CD4-positive, alpha-beta T cell treated with Interleukin-6 for 4 hours (primary cell): ENCODE measurements at regions not wholly inside any gene's neighbourhood (a gene's known extent, or its start where the extent isn't known, plus 50 kb on each side); places are given as distances from the start of the nearest gene placed in this dataset.

Source experiments
- DNase-seq: peaks from one replicate; pipeline ENCODE4 v3.0.0-alpha.2; 2020; ENCODE audit warnings: mixed read lengths

- no peak for DNase-seq
These were observed 102.3 kb upstream of the CPEB4 start for GRCh38 chr5:173785866-173786265.

GRCh38 chr5:173786286-173787187, 101.6 kb upstream of the CPEB4 start:
- DNase-seq: no peak

- DNase-seq: no peak
These were observed 98.9 kb upstream of the CPEB4 start for GRCh38 chr5:173789031-173789920.

- DNase-seq: no peak
These were observed 97.9 kb upstream of the CPEB4 start for GRCh38 chr5:173790177-173790719.

GRCh38 chr5:173790836-173791546, 97.2 kb upstream of the CPEB4 start:
- no peak for DNase-seq

- DNase-seq: no peak
These were observed 96.3 kb upstream of the CPEB4 start for GRCh38 chr5:173791878-173792277.

GRCh38 chr5:173792781-173793547, 95.2 kb upstream of the CPEB4 start:
- no peak for DNase-seq

- no peak for DNase-seq
These were observed 94.3 kb upstream of the CPEB4 start for GRCh38 chr5:173793648-173794548.

- no peak for DNase-seq
These were observed 93.2 kb upstream of the CPEB4 start for GRCh38 chr5:173794901-173795416.

- no peak for DNase-seq
These were observed 92.5 kb upstream of the CPEB4 start for GRCh38 chr5:173795601-173796000.

GRCh38 chr5:173796721-173797495, 91.2 kb upstream of the CPEB4 start:
- no peak for DNase-seq

GRCh38 chr5:173798127-173798810, 89.9 kb upstream of the CPEB4 start:
- no peak for DNase-seq

GRCh38 chr5:173800340-173800739, 87.8 kb upstream of the CPEB4 start:
- no peak for DNase-seq

- DNase-seq: no peak
These were observed 87.1 kb upstream of the CPEB4 start for GRCh38 chr5:173801006-173801405.

GRCh38 chr5:173802670-173803165, 85.4 kb upstream of the CPEB4 start:
- no peak for DNase-seq

- DNase-seq: no peak
These were observed 83.6 kb upstream of the CPEB4 start for GRCh38 chr5:173804579-173804978.

GRCh38 chr5:173806270-173807035, 81.7 kb upstream of the CPEB4 start:
- DNase-seq: no peak

- no peak for DNase-seq
These were observed 80.9 kb upstream of the CPEB4 start for GRCh38 chr5:173807181-173807655.
